ENCODE measurements at regions not wholly inside any gene's neighbourhood (a gene's known extent, or its start where the extent isn't known, plus 50 kb on each side); places are given as distances from the start of the nearest gene placed in this dataset.

DNA sequence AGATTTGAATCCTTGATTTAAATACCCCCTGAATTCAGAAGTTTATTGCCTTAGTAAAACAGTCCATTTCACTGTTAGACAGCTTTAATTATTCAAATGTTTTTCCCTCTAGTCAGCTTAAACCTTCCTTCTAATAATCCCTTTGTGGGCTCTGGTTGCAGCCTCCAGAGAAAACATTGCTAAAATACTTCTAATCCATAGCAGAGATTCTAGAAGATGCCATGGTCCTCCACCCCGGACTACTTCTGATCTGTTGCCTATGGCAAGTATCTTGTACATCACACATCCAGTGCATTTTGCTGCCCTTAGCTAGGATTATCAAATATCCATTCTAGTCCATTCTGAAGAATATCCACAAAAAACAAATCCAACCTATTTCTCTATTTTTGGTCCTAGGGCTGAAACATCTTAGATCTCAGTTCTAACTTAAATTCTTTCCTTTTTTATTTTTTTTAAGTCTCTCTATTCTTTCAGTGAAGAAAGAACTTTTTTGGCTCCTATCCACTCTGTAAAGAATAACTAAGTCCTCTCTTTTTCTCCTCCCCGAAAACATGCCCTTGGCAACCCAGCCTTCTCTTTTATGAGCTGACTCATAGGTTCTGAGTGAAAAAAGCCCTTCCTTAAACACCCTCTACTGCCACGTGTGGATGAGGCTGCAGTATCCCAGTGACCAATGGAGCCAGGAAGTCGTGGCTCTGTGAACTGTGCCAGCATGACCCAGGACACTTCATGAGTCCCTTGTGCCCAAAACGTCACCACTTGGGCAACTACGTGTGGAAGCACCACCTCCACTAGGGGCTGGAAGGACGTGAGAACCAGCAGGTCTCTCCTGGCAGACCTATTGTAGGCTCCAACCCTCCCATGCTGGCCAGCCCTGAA, 349.8 kb downstream of the TNS1 start:
- FAIRE-seq, result no peak

DNA sequence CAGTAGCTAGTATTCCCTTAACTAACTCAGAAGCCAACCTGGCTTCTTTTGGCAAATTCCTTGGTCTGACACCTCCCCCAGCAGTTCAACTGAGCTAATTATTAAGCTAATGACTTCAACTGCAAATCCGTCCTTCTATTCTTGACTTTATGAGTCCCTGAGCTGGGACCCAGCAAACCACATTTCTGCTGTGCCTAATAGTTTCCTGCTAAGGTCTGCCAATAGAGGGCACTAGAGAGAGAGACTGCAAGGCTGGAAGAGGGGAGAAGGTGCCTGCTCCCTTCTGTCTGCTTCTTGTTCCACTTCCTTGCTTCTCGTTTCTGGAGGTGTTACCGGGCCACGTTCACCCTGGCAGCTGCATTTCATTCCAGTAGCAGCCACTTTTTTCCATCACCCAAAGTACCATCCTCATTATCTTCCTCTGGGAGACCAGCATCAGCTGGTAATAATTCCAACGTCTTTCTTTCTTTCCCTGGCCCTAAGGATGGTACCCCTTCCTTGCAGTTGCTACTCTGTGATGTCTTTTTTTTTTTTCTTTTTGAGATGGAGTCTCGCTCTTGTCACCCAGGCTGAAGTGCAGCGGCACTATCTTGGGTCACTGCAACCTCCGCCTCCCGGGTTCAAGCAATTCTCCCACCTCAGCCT, 352.0 kb downstream of the TNS1 start:
- no peak for FAIRE-seq

DNA sequence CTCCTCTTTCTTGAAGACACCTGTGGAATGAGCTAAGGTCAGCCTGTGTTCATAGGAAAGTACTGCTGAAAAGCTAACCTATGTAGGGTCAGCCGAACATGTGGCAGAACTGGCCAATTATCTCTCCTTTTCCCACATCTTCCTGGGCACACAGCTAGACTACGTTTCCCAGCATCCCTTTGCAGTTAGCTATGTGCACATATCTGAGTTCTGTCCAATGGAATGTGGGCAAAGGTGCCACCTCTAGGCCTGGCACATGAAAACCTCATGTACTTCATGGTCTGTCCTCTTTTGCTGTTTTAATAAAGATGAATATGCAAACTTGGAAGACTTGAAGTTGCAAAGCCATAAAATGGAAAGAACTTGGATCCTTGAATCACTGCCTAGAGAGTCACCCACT, 352.6 kb downstream of the TNS1 start:
- no peak for FAIRE-seq

DNA sequence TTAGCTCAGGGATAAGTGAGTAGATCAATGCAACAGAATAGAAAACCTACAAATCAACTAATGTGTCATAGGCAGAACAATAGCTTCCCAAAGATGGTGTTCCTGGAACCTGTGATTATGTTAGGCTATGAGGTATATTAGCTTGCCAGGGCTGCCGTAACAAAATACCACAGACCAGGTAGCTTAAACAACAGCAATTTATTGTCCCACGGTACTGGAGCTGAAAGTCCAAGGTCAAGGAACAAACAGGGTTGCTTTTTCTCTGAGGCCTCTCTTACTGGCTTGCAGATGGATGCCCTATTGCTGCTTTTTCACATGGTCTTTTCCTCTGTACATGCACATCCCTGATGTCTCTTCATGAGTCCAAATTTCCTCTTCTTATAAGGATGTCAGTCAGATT, 354.9 kb downstream of the TNS1 start:
- FAIRE-seq, result no peak

DNA sequence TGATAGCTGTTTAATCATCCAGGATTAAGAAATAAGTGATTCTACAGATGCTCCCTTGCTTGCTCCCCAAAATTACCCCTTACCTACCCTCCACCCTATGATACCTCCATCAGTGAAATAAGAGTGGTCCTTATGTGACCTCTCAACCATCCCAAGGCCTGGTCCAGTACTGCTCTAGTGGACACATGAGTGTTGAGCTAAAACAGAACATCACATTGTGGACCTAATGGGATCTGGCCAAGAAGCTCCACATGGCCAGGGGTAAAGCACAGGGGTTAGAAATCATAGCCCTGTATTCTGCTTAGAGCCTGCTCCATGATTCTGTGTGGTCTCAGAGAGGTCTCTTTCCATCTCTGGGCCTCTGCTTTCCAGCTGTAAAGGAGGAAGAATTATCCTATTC, 355.6 kb downstream of the TNS1 start:
- no peak for FAIRE-seq

DNA sequence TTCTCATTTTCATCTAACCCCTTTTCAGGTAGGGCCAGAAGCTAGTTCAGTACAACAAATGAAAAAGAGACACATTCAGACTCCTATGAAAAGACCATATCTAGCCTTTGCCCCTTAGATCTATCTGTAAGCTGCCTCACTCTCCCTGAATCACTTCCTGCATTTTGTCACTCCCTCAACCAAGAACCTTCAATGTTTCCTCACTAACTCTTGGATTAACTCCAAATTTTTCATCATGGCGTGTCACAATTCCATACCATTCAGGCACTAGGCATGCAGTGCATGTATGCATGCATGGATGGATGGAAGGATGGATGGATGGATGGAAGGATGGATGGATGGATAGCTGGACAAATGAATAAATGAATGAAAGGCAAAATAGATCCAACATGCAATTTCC, 356.9 kb downstream of the TNS1 start:
- no peak for FAIRE-seq

DNA sequence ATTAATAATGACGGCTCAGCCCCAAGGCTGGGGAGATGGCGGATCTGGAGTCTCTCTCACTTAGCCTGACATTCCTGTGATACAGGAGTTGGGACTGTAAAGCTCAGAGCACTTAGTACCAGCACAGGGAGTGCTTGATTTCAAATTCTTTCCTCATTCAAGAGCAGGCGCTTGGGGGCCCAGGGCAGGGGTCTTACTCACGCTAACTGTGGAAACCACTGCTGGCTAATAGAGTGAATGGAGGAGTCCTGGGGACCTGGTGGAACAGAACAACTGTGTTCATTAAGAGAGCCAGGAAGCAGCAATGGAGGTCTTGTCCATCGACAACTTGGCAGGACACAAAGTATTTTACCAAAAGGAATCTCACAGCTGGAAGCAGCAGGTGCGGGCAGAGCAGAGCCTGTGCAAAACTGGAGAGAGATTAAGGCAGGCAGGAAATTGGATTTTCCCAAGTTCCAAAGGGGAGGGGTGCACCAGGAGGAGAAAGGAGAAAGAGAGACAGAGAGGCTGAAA, 358.9 kb downstream of the TNS1 start:
- no peak for FAIRE-seq

DNA sequence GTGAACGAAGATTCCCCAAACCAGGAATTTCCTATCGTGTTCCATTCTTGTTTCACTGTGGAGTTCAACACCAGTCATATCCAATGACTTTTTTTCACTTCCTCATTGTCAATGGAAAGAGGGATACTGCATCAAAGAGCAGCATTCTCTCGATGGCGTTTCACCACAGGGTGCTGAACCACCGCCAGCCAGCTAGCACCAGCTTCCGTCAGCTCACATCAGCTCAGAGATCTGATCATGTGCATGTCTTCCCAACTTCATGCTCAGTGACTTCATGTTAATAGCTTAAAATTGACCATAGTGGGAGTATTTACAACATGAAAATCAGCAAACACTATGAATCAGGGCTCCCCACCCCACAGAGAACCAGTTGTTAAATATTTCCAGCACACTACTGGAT, 359.9 kb downstream of the TNS1 start:
- FAIRE-seq, result no peak

DNA sequence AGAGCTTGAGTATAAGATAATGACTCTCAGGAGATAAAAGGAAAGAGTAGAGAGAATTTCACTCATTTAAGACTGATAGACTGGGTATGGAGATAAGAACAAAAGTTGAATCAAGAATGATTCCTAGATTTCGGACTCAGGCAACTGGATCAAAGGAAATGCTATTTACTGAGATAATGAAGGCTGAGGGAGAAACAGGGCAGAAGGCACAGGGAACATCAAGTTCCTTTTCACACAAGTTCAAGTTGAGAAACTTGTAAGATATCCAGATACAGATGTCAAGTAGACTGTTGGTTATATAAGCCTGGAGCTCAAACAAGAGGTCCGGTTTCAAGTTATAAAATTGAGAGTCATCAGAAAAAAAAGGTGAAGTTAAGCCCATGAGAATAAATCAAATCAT, 360.8 kb downstream of the TNS1 start:
- no peak for FAIRE-seq

DNA sequence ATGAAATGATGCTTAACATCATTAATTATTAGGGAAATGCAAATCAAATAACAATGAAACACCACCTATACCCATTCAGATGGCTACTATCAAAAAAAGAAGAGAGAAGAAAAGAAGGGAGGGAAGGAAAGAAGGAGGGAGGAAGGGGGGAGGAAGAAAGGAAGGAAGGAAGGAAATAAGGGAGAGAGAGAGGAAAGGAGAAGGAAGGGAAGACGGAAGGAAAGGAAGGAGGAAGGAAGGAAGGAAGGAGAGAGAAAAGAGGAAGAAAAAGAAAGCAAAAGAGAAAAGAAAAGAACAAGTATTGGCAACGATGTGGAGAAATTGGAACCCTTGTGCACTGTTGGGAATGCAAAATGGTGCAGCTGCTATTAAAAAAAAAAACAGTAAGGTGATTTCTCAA, 363.3 kb downstream of the TNS1 start:
- FAIRE-seq, result no peak

DNA sequence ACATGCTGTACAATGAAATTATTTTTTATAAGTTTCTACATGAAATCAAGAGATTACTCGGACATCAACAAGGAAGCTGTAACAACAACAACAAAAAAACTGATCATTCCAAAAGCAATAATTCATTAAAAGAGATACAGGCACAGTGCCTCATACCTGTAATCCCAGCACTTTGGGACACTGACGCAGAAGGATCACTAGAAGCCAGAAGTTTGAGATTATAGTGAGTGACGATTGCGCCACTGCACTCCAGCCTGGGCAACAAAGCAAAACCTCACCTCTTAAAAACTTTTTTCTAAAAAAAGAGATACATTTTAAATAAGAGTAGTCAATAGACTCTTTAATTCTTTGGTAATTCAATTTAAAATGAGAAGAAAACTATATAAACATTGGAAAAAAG, 364.3 kb downstream of the TNS1 start:
- FAIRE-seq, result no peak

DNA sequence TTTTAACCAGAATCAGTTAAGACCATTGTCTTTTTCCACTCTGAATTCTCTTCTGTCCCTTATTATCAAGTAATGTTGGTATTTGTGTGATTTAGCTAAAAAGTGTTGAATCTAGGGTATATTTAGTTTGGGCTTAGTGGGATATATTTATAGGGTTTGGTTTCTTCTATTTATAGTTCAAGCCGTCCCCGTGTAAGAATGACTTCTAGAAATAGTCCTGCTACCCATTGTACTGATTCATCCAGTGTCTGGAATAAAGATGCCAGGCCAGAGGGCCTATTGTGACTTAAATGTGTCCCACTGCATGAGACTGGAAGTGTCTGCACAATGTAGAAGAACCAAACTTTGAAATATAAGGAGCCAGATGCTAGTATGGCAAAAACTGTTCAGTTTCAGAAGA, 364.8 kb downstream of the TNS1 start:
- no peak for FAIRE-seq

DNA sequence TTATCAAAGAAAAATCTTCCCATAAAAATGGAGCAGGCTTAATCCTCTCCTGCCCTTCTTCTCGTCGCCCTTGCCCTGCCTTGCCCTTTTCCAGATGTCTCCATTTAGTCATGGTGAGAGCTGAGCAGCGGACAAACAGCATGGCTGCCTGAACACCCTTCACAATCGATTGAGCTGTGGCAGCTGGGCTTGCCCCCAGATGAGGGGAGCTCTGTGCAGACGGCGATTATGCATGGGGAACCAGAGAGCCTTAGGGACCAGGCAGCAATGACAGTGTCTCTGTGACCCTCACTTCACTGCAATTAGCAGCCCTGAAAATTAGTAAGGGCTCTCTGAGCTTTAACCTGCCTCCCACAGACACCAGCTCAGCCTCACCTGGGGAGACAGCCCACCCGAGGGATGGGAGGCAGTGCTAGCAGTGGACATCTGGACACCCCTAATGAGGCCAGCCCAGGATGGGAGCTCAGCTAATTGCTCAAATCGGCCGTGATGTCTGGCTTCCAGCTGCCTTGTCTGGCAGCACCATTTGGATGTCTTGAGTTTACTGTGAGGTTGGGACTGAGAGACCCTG, 365.7 kb downstream of the TNS1 start:
- no peak for FAIRE-seq

DNA sequence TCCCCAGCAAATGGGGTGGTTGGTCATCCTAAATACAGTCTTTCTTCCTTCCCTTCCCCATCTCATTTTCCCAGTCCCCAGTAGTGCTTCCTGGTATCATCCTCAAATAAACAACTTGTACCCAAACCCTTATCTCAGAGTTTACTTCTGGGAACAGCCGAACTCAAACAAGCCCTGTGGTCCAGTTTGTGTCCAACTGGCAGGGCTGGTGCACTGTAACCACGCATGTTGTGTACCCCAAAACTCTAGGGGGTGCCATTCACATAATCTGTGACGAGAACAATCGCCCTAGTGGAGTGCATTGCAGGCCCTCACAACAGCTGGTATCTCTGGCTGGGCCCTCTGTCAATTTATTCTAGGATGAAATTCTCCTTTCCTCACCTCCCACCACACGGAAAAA, 366.2 kb downstream of the TNS1 start:
- FAIRE-seq, result no peak

DNA sequence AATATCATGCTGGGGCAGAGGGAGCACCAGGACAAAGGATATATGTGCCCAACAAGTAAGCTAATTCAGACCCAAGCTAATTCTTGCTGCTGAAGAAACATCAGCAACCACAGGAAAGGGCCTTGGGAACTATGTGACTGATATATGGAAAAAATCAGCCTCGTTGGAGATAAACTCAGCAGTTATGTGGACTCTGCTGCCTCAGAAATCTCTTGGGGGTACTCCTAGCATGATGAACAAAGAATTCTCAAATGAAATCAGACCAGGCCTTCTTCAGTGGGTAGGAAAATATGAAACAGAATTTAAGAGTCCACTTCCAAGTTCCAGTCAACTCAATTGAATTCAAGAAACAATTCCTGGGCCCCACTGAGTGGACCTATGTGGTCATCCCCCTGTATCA, 367.9 kb downstream of the TNS1 start:
- FAIRE-seq, result no peak

DNA sequence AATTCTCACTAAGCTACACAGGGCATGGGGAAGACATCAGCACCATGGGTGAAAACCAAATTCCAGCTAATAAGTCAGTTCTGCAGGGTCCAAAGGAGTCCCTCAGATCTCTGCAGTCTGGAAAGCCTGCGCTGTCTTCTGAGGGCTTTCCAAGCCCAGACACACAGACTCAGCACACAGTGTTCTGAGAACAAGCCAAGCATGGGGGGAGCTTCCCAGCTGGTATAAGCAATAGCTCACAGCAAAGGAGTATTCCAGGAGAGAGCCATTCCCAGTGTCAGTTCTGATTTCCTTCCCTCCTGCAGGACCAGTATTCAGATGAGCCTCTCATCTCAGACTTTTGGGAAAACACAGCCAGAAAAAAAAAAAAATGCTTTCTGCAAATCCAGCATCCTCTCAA, 370.8 kb downstream of the TNS1 start:
- no peak for FAIRE-seq

DNA sequence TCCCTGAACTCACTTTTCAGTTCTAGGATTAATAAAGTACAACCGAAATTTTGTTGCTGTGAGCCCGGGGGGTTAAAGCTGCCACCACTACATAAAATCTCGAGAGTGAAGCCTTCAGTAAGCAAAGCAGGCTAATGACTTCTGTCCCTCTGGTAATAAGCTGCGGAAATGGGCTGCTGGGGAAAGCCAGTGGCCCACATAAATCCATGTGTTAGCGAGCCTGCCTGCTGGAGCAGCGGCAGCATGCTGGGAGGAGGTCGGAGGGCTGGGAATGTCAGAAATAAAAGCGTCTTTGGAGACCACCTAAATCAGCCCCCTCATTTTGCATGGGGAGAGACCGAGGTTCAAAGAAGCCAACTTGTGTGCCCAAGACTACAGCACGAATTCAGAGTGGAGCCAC, 371.7 kb downstream of the TNS1 start:
- no peak for FAIRE-seq

DNA sequence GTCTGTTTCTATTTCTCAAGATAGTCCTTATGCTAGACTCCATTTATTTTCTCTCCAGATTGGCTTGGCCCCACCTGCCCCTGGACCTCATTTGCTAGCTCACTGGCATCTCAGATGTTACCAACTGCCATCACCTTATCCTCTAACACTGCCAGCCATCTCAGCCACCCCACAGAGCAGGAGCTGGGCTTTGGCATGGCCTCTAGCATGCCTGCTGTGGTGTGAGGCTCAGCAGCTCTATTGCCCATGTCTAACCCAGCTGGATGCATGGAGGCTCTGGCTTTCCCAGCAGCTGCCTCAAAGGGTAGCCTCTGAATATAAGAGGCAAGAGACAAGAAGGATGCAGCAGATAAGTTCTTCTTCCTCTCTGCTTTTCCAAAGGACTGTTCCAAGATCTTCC, 373.4 kb downstream of the TNS1 start:
- no peak for FAIRE-seq

DNA sequence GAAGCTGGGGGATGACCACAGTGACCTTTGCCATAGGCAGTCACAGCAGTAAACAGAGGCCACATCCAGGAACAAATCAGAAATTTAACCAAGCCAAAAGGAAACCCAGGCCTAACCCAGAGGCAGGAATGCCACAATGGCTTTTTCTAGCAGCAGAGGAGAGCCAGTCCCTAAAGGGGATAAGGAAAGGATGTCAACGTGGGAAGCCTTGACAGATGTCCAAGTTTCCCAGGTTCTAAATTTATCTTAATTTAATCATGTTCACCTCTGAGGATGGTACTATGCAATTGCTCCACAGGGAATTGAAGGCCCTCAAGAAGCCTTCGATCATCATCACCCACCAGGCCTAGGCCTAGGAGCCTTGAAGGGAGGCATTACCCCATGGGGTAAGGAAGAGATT, 374.7 kb downstream of the TNS1 start:
- FAIRE-seq, result no peak

DNA sequence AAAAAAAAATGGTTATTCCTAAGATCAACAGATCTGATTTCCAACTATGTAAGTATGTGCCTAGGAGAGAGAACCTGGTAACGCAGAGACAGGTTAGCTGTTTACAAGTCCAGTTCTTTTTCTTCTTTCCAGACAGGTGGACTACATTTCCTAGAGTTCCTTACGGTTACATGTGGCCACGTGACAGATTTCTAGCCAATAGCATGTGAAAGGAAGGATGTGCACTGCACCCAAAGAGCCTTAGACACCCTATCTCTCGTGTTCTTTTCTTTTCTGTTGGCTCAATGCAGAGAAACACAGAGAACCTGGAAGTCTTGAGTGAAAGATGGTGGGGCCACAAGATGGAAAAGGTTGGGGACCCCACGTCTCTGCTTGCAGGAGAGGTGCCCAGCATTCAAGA, 375.9 kb downstream of the TNS1 start:
- FAIRE-seq, result no peak

DNA sequence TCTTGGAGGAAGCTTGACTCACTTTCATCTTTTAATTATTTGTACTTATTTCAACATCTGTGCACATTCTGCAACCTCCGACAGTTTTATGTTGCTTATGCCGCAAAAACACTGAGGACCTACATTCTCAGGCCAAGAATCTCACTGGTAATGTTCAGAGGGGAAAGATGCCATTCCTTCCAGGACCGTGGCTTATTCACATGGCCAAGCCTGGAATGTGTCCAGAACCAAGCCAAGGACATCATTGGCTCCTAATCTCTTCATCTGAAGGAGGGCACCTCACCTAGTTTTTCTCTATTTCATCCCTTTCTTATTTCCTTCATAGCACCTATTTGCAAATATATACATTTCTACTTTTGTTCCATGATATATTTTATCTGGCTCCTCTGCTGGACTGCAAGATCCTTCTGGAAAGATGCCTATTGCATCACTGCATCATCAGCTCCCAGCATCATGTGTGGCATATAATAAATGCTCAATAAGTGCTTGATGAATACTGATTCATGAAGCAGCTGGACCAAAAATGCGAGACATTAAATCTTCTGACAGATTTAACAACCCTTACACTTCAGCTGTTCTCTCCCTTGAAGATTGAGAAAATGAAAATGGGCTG, 377.1 kb downstream of the TNS1 start:
- FAIRE-seq, result no peak

DNA sequence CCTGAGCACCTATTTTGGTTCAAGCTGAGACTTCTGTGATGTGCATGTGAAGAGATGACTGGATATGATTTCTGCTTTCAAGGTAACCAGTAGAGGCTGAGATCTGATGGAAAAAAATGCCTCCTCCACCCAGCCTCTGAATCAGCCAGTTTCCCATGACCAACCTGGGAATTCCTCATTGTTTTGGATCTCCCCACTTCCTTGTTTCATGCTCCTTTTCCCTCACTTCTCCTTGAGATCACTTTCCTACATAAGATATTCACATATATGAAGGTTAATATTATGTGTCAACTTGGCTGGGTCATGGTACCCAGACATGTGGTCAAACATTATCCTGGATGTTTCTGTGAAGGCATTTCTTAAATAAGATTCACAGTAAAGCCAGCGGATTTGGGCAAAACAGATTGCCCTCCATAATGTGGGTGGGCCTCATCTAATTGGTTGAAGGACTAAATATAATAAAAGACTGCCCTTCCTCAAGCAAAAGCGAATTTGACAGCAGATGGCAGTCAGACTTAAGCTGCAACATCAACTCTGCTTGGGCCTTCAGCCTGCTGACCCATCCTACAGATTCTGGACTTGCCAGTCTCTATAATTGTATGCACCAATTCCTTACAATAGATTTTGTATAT, 379.4 kb downstream of the TNS1 start:
- no peak for FAIRE-seq
